Naive thymus-derived CD4-positive, alpha-beta T cell (primary cell): ENCODE measurements at regions not wholly inside any gene's neighbourhood (a gene's known extent, or its start where the extent isn't known, plus 50 kb on each side); places are given as distances from the start of the nearest gene placed in this dataset.

Experiments
- ATAC-seq: fragments of 150-1000 bp; cut with Tn5 transposase; 2 replicates; pipeline ENCODE4 v1.10.0; 2021; ENCODE audit warnings: mild to moderate bottlenecking, moderate library complexity
- CTCF ChIA-PET: fragments of 350-600 bp; sonication (Branson Sonifier 250); formaldehyde crosslinking; loops from one replicate; lab custom pipeline; 2021; ENCODE audit warnings: antibody characterized with exemption; lab: Charles Lee
- POLR2A ChIA-PET: fragments of 350-600 bp; sonication (Branson Sonifier 250); formaldehyde crosslinking; loops from one replicate; lab custom pipeline; 2021; ENCODE audit warnings: antibody characterized with exemption, inconsistent platforms; lab: Charles Lee
- DNase-seq, 9 donors: peaks; one replicate each; pipeline versions ENCODE4 v3.0.0 to v3.0.0-alpha.2; 2020 to 2022; ENCODE audit warnings: mixed read lengths in 1 of 9
- H3K27ac ChIP-seq: one replicate; pipeline ENCODE4 v1.7.0; 2013; ENCODE audit warnings: mild to moderate bottlenecking, low read depth, low read length, moderate library complexity
- H3K27me3 ChIP-seq, 2 donors: one replicate each; pipeline ENCODE4 v1.7.0; 2013; ENCODE audit warnings: low read length in 2 of 2, mild to moderate bottlenecking in 2 of 2, moderate library complexity in 2 of 2; ENCODE audit not compliant: control insufficient read depth in 2 of 2, insufficient read depth in 2 of 2
- H3K36me3 ChIP-seq, 3 experiments: 1 replicate in 2 of 3; 2 replicates in 1 of 3; pipeline ENCODE4 v1.7.0; 2013; ENCODE audit warnings: low read length in 3 of 3, mild to moderate bottlenecking in 3 of 3, moderate library complexity in 1 of 3; ENCODE audit not compliant: insufficient read depth in 3 of 3, control insufficient read depth in 2 of 3
- H3K4me1 ChIP-seq, 2 donors: one replicate each; pipeline ENCODE4 v1.7.0; 2013; ENCODE audit warnings: low read length in 2 of 2, mild to moderate bottlenecking in 2 of 2, moderate library complexity in 1 of 2; ENCODE audit not compliant: control insufficient read depth in 2 of 2, insufficient read depth in 2 of 2
- H3K4me3 ChIP-seq: 2 replicates; pipeline ENCODE4 v1.7.0; 2013; ENCODE audit warnings: mild to moderate bottlenecking, low read length
- H3K9me3 ChIP-seq, 3 experiments: 1 replicate in 2 of 3; 2 replicates in 1 of 3; pipeline ENCODE4 v1.7.0; 2013; ENCODE audit warnings: low read length in 3 of 3; ENCODE audit not compliant: control insufficient read depth in 2 of 3
- H3K27ac Mint-ChIP-seq, 9 donors: one replicate each; pipeline ENCODE4 v1.8.0; 2020 to 2022; ENCODE audit warnings: mixed read lengths in 9 of 9, mild to moderate bottlenecking in 8 of 9, moderate library complexity in 5 of 9, inconsistent platforms in 2 of 9
- H3K27me3 Mint-ChIP-seq, 5 donors: one replicate each; pipeline ENCODE4 v1.8.0; 2021 to 2022; ENCODE audit warnings: mixed read lengths in 5 of 5, mild to moderate bottlenecking in 1 of 5
- H3K36me3 Mint-ChIP-seq, 5 donors: one replicate each; pipeline ENCODE4 v1.8.0; 2020 to 2022; ENCODE audit warnings: mixed read lengths in 5 of 5, mild to moderate bottlenecking in 3 of 5, inconsistent platforms in 1 of 5
- H3K4me1 Mint-ChIP-seq, 7 donors: one replicate each; pipeline ENCODE4 v1.8.0; 2020 to 2022; ENCODE audit warnings: mixed read lengths in 7 of 7, mild to moderate bottlenecking in 3 of 7, inconsistent platforms in 1 of 7
- H3K4me3 Mint-ChIP-seq, 10 donors: one replicate each; pipeline ENCODE4 v1.8.0; 2020 to 2022; ENCODE audit warnings: mild to moderate bottlenecking in 10 of 10, mixed read lengths in 10 of 10, moderate library complexity in 6 of 10, inconsistent platforms in 2 of 10
- H3K9me3 Mint-ChIP-seq, 11 donors: one replicate each; pipeline ENCODE4 v1.8.0; 2020 to 2022; ENCODE audit warnings: mixed read lengths in 11 of 11, mild to moderate bottlenecking in 4 of 11, inconsistent platforms in 1 of 11, moderate library complexity in 1 of 11
- intact Hi-C, 2 donors: fragments of 100-400 bp; cut with micrococcal nuclease; formaldehyde crosslinking; loops; one replicate each; pipeline ENCODE4 v1.15.1; 2023

DNA sequence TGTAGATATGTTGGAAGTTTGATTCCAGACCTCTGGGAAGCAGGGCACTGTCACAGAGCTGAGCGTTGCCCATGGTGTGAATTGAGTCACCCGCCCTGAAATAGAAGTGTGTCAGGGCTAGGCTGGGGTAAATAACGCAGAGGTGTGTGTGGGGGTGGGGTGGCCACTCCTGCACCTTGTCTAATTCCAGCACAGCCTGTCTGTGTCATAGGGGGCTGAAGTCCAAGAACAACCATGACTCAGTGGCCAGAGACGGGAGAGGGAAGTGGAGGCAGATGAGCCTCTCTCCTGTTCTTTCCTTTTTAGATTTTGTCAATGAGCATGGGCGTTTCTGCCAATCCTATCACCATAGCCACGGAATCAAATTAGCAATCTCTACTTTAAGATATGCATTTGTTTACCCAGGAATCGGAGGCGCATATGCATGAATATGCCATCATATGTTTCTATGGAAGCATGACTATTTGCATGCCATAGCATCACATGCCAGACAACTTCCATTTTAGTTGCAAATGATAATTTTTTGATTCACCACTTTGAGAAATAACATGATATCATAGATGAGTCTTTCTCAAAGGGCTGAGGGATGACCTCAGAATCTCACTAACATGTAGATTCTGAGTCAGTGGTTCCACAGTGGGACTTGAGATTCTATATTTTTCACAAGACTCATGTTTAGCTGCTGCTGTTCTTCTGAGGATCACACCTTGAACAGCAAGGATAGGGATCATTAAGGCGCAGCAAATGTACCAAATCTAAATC is 852.9 kb downstream of the DCDC2C start:
- Histone ChIP-seq H3K9me3 (no peaks in the 10 kb centered on the region), H3K4me3 (no peak overlapping the region), H3K27me3 (no peaks in the 10 kb centered on the region), H3K4me1 (no peaks in the 10 kb centered on the region), H3K36me3 (no peaks in the 10 kb centered on the region), H3K27ac (no peak overlapping the region)
- ATAC-seq, result no peak
- Mint-ChIP-seq H3K4me3 (no peak overlapping the region), H3K36me3 (peaks cover 0 to 3% (median 0%) of the 10 kb centered on the region in 5 donors), H3K27ac (no peak overlapping the region), H3K27me3 (no peaks in the 10 kb centered on the region), H3K9me3 (peaks cover 0 to 21% (median 6%) of the 10 kb centered on the region in 11 donors), H3K4me1 (no peaks in the 10 kb centered on the region)
- CTCF ChIA-PET, result no interaction called here
- POLR2A ChIA-PET, result no interaction called here
- intact Hi-C loops, result no loop called here
- DNase-seq, result no peak

DNA sequence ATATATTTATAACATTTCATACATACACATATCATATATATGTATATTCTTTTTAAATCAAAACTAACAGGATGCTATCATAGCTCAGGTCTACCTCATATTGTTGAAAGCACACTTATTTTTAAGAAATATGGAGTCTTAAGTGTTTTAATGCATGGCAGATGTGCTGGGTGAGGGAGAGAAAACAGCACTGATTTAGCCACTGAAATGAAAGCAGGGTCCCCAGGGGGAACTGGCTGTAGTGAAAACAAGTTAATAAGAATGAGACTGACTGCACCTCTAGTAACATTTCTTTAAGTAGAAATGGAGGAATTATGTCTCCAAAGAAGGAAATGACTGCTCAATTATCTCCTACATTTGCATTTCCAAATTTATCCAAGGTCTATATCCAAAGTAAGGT is 857.8 kb downstream of the DCDC2C start:
- ChIA-PET CTCF (no interaction called here), POLR2A (no interaction called here)
- Histone ChIP-seq H3K4me1 (no peaks in the 10 kb centered on the region), H3K27ac (no peak overlapping the region), H3K4me3 (no peak overlapping the region), H3K36me3 (no peaks in the 10 kb centered on the region), H3K9me3 (no peaks in the 10 kb centered on the region), H3K27me3 (no peaks in the 10 kb centered on the region)
- Mint-ChIP-seq H3K36me3 (peaks cover 0 to 3% (median 0%) of the 10 kb centered on the region in 5 donors), H3K4me1 (no peaks in the 10 kb centered on the region), H3K27ac (no peak overlapping the region), H3K4me3 (no peak overlapping the region), H3K9me3 (peaks cover 0 to 23% (median 7%) of the 10 kb centered on the region in 11 donors), H3K27me3 (no peaks in the 10 kb centered on the region)
- no peak for ATAC-seq
- DNase-seq, result no peak
- intact Hi-C loops, result no loop called here

DNA sequence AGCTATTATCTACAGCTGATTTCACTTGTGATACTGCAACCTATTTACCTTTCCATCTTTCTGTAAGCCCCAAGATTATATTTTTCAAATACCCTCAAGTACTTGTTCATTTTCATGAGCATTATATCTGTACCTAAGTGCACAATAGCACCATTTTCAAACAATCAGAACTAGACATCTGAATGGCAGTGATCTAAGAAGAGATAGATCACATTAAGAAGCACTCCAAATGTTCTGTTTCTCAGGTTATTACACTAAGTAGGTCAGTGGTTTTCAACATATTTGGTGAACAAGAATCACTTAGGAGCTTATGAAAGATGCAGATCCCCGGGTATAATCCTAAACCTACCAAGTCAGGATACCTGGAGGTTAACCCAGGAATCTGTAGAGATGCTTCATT is 872.7 kb downstream of the DCDC2C start:
- CTCF ChIA-PET, result no interaction called here
- no peak for DNase-seq
- no peaks in the 10 kb centered on the region for H3K4me1 ChIP-seq
- intact Hi-C loops, result no loop called here
- H3K27ac Mint-ChIP-seq, result no peak overlapping the region
- no peaks in the 10 kb centered on the region for H3K9me3 ChIP-seq
- no peak overlapping the region for H3K4me3 Mint-ChIP-seq
- no peaks in the 10 kb centered on the region for H3K36me3 Mint-ChIP-seq
- no peaks in the 10 kb centered on the region for H3K27me3 Mint-ChIP-seq
- no peaks in the 10 kb centered on the region for H3K27me3 ChIP-seq
- ATAC-seq, result no peak
- H3K27ac ChIP-seq, result no peak overlapping the region
- POLR2A ChIA-PET, result no interaction called here
- H3K4me3 ChIP-seq, result no peak overlapping the region
- H3K9me3 Mint-ChIP-seq, result peaks cover 3 to 17% (median 10%) of the 10 kb centered on the region in 11 donors
- no peaks in the 10 kb centered on the region for H3K4me1 Mint-ChIP-seq
- H3K36me3 ChIP-seq, result no peaks in the 10 kb centered on the region

DNA sequence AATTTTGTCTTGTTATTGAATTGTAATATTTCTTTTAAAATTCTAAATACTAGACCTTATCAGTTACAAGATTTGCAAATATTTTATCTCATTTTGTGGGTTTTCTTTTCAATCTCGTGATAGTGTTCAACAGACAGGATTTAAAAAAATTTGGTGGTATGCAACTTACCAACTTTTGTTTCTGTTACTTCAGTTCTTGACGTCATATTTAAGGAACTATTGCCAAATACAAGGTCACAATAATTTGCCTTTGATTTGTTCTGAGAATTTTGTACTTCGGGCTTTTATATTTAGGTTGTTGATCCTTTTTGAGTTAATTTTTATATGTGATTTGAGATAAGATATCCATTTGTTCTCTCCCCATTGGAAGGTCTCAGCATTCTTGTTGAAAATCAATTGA is 876.6 kb downstream of the DCDC2C start:
- ChIA-PET POLR2A (no interaction called here), CTCF (no interaction called here)
- H3K4me1 Mint-ChIP-seq, result no peaks in the 10 kb centered on the region
- H3K27me3 Mint-ChIP-seq, result no peaks in the 10 kb centered on the region
- DNase-seq, result no peak
- no peaks in the 10 kb centered on the region for H3K36me3 ChIP-seq
- intact Hi-C loops, result no loop called here
- no peak overlapping the region for H3K4me3 ChIP-seq
- peaks cover 0 to 4% (median 0%) of the 10 kb centered on the region in 5 donors for H3K36me3 Mint-ChIP-seq
- H3K4me1 ChIP-seq, result no peaks in the 10 kb centered on the region
- H3K27ac Mint-ChIP-seq, result no peak overlapping the region
- peaks cover 0 to 14% (median 4%) of the 10 kb centered on the region in 11 donors for H3K9me3 Mint-ChIP-seq
- no peaks in the 10 kb centered on the region for H3K27me3 ChIP-seq
- H3K9me3 ChIP-seq, result no peaks in the 10 kb centered on the region
- ATAC-seq, result no peak
- no peak overlapping the region for H3K4me3 Mint-ChIP-seq
- no peak overlapping the region for H3K27ac ChIP-seq

DNA sequence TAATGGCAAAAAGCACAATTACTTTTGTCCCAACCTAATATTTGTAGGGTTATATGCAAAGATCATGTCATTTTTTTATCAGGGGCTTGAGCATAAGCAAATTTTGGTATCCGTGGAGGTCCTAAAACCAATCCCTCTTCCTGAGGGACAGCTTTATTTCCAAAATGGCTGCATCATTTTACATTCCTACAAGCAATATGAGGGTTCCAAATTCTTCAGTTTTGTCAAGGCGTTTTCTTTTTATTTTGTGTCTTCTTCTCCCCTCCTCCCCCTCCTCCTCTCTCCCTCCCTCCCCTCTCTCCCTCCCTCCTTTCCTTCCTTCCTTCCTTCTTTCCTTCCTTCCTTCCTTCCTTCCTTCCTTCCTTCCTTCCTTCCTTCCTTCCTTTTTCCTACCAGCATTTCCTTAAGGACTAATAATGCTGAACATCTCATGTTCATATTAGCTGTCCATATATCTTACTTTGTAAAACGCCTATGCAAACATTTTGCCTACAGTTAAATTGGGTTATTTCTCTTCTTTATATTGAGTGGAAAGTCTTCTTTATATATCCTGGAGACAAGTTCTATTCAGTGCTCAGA is 881.8 kb downstream of the DCDC2C start:
- Histone ChIP-seq H3K36me3 (no peaks in the 10 kb centered on the region), H3K4me1 (no peaks in the 10 kb centered on the region), H3K4me3 (no peak overlapping the region), H3K27me3 (no peaks in the 10 kb centered on the region), H3K27ac (no peak overlapping the region), H3K9me3 (no peaks in the 10 kb centered on the region)
- ATAC-seq (no peak), DNase-seq (no peak)
- Mint-ChIP-seq H3K27ac (no peak overlapping the region), H3K36me3 (peaks cover 0 to 4% (median 0%) of the 10 kb centered on the region in 5 donors), H3K9me3 (peaks cover 0 to 21% (median 8%) of the 10 kb centered on the region in 11 donors), H3K4me1 (no peaks in the 10 kb centered on the region), H3K27me3 (no peaks in the 10 kb centered on the region), H3K4me3 (no peak overlapping the region)
- ChIA-PET POLR2A (no interaction called here), CTCF (no interaction called here)
- intact Hi-C loops, result no loop called here

DNA sequence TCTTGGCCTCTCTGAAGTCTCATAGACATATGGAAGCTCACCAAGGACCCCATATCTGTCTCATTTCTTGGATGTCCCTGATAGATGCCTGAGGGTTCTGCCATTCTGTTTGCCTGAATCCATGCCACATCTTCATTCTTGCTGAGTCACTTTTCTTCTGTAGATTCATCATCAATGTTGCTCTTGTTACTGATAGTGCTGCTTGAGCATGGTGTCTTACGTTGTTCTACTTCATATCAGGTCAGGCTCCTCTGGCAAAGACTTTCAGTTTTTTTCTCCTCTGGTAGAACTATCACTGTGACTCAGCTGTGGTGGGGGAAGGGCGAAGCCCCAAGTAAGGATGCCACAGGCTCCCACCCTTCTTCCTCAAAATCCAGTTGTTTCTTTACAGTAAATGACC is 885.2 kb downstream of the DCDC2C start:
- Histone ChIP-seq H3K36me3 (no peaks in the 10 kb centered on the region), H3K27me3 (no peaks in the 10 kb centered on the region), H3K4me3 (no peak overlapping the region), H3K9me3 (no peaks in the 10 kb centered on the region), H3K4me1 (no peaks in the 10 kb centered on the region), H3K27ac (no peak overlapping the region)
- H3K36me3 Mint-ChIP-seq, result no peaks in the 10 kb centered on the region
- no peak for ATAC-seq
- no peak for DNase-seq
- H3K27ac Mint-ChIP-seq, result no peak overlapping the region
- ChIA-PET CTCF (no interaction called here), POLR2A (no interaction called here)
- no peaks in the 10 kb centered on the region for H3K4me1 Mint-ChIP-seq
- H3K4me3 Mint-ChIP-seq, result no peak overlapping the region
- intact Hi-C loops, result no loop called here
- no peaks in the 10 kb centered on the region for H3K27me3 Mint-ChIP-seq
- H3K9me3 Mint-ChIP-seq, result peaks cover 0 to 25% (median 7%) of the 10 kb centered on the region in 11 donors

DNA sequence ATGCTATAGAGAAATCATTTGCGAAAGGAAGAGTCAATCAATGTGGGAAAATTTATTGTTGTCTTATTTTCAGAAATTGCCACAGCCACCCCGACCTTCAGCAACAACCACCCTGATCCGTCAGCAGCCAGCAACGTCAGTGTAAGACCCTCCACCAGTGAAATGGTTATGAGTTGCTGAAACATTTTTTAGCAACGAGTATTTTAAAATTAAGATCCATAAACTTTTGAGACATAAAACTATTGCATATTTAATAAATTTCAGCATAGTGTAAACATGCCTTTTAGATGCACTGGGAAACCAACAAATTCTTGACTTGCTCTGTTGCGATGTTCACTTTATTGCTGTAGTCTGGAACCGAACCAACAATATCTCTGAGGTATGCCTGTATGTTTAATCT is 887.9 kb downstream of the DCDC2C start:
- H3K27ac ChIP-seq, result no peak overlapping the region
- ChIA-PET POLR2A (no interaction called here), CTCF (no interaction called here)
- H3K4me1 ChIP-seq, result no peaks in the 10 kb centered on the region
- DNase-seq (no peak), ATAC-seq (no peak)
- no peaks in the 10 kb centered on the region for H3K4me1 Mint-ChIP-seq
- no peaks in the 10 kb centered on the region for H3K9me3 ChIP-seq
- no peaks in the 10 kb centered on the region for H3K36me3 ChIP-seq
- H3K4me3 ChIP-seq, result no peak overlapping the region
- H3K27me3 ChIP-seq, result no peaks in the 10 kb centered on the region
- H3K4me3 Mint-ChIP-seq, result no peak overlapping the region
- intact Hi-C loops, result no loop called here
- H3K27me3 Mint-ChIP-seq, result no peaks in the 10 kb centered on the region
- H3K27ac Mint-ChIP-seq, result no peak overlapping the region
- peaks cover 1 to 20% (median 9%) of the 10 kb centered on the region in 11 donors for H3K9me3 Mint-ChIP-seq
- H3K36me3 Mint-ChIP-seq, result no peaks in the 10 kb centered on the region
